ENCODE measurements at regions not wholly inside any gene's neighbourhood (a gene's known extent, or its start where the extent isn't known, plus 50 kb on each side); places are given as distances from the start of the nearest gene placed in this dataset.

- Mint-ChIP-seq H3K4me3 (ENCODE audit: unreplicated experiment) (no peak overlapping the region), H3K9me3 (ENCODE audit: unreplicated experiment) (peaks cover 9% of the 10 kb centered on the region), H3K4me1 (ENCODE audit: unreplicated experiment) (no peaks in the 10 kb centered on the region), H3K27ac (ENCODE audit: unreplicated experiment) (no peak overlapping the region), H3K27me3 (ENCODE audit: unreplicated experiment) (peaks cover 4% of the 10 kb centered on the region), H3K36me3 (ENCODE audit: low read depth, unreplicated experiment) (peaks cover 4% of the 10 kb centered on the region)
- no peak for TF ChIP-seq CTCF (IDR thresholded peaks at IDR 0.05; ENCODE audit: unreplicated experiment)
- DNase-seq (ENCODE audit: low spot score) = no peak
Measured at GRCh38 chr12:85653731-85654455, 182.3 kb downstream of the RASSF9 start.

GRCh38 chr12:85654456-85654840, 181.8 kb downstream of the RASSF9 start:
- peaks cover 9% of the 10 kb centered on the region for H3K9me3 Mint-ChIP-seq (ENCODE audit: unreplicated experiment)

GRCh38 chr12:85656561-85656960, 179.6 kb downstream of the RASSF9 start:
- TF ChIP-seq CTCF (IDR thresholded peaks at IDR 0.05; ENCODE audit: unreplicated experiment) = no peak
- no peaks in the 10 kb centered on the region for H3K4me1 Mint-ChIP-seq (ENCODE audit: unreplicated experiment)

More at GRCh38 chr12:85654456-85654840, 181.8 kb downstream of the RASSF9 start:
- TF ChIP-seq CTCF (IDR thresholded peaks at IDR 0.05; ENCODE audit: unreplicated experiment) = no peak
- Mint-ChIP-seq H3K36me3 (ENCODE audit: low read depth, unreplicated experiment) (peaks cover 4% of the 10 kb centered on the region), H3K4me3 (ENCODE audit: unreplicated experiment) (no peak overlapping the region), H3K4me1 (ENCODE audit: unreplicated experiment) (no peaks in the 10 kb centered on the region), H3K27me3 (ENCODE audit: unreplicated experiment) (peaks cover 4% of the 10 kb centered on the region), H3K27ac (ENCODE audit: unreplicated experiment) (no peak overlapping the region)
- DNase-seq (ENCODE audit: low spot score) = no peak

GRCh38 chr12:85657251-85657650, 179.0 kb downstream of the RASSF9 start:
- Mint-ChIP-seq H3K4me3 (ENCODE audit: unreplicated experiment) (no peak overlapping the region), H3K36me3 (ENCODE audit: low read depth, unreplicated experiment) (peaks cover 4% of the 10 kb centered on the region), H3K27ac (ENCODE audit: unreplicated experiment) (no peak overlapping the region), H3K27me3 (ENCODE audit: unreplicated experiment) (no peaks in the 10 kb centered on the region), H3K9me3 (ENCODE audit: unreplicated experiment) (peaks cover 5% of the 10 kb centered on the region), H3K4me1 (ENCODE audit: unreplicated experiment) (no peaks in the 10 kb centered on the region)
- no peak for DNase-seq (ENCODE audit: low spot score)
- no peak for TF ChIP-seq CTCF (IDR thresholded peaks at IDR 0.05; ENCODE audit: unreplicated experiment)

More at GRCh38 chr12:85656561-85656960, 179.6 kb downstream of the RASSF9 start:
- Mint-ChIP-seq H3K27me3 (ENCODE audit: unreplicated experiment) (no peaks in the 10 kb centered on the region), H3K27ac (ENCODE audit: unreplicated experiment) (no peak overlapping the region), H3K36me3 (ENCODE audit: low read depth, unreplicated experiment) (peaks cover 4% of the 10 kb centered on the region), H3K9me3 (ENCODE audit: unreplicated experiment) (peaks cover 5% of the 10 kb centered on the region), H3K4me3 (ENCODE audit: unreplicated experiment) (no peak overlapping the region)
- no peak for DNase-seq (ENCODE audit: low spot score)

GRCh38 chr12:85657836-85658630, 178.2 kb downstream of the RASSF9 start:
- no peak for TF ChIP-seq CTCF (IDR thresholded peaks at IDR 0.05; ENCODE audit: unreplicated experiment)
- H3K27me3 Mint-ChIP-seq (ENCODE audit: unreplicated experiment) = no peaks in the 10 kb centered on the region

More at GRCh38 chr12:85657836-85658630, 178.2 kb downstream of the RASSF9 start:
- Mint-ChIP-seq H3K27ac (ENCODE audit: unreplicated experiment) (no peak overlapping the region), H3K4me3 (ENCODE audit: unreplicated experiment) (no peak overlapping the region), H3K36me3 (ENCODE audit: low read depth, unreplicated experiment) (peaks cover 4% of the 10 kb centered on the region), H3K4me1 (ENCODE audit: unreplicated experiment) (no peaks in the 10 kb centered on the region), H3K9me3 (ENCODE audit: unreplicated experiment) (peaks cover 5% of the 10 kb centered on the region)
- no peak for DNase-seq (ENCODE audit: low spot score)
